Caco-2 (cell line): ENCODE measurements at regions not wholly inside any gene's neighbourhood (a gene's known extent, or its start where the extent isn't known, plus 50 kb on each side); places are given as distances from the start of the nearest gene placed in this dataset.

Experiments
- BruUV-seq: library from RNA; stranded (reverse); fragments of 400-500 nt; replicated peaks from 2 replicates; lab custom pipeline; 2021; lab: Mats Ljungman, UMichigan
- CTCF ChIA-PET: fragments of 300-600 bp; sonication (Branson Sonifier 250); formaldehyde crosslinking; loops from one replicate; lab custom pipeline; 2022; ENCODE audit warnings: antibody characterized with exemption; lab: Charles Lee
- POLR2A ChIA-PET: fragments of 300-600 bp; sonication (Branson Sonifier 250); formaldehyde crosslinking; loops from one replicate; lab custom pipeline; 2022; ENCODE audit warnings: antibody characterized with exemption; lab: Charles Lee
- DNase-seq, 2 experiments: peaks; one replicate each; pipeline versions ENCODE4 v3.0.0 to v3.0.0-alpha.2; 2020 to 2022
- H3K27me3 ChIP-seq: replicated peaks from 2 replicates; pipeline ENCODE4 v1.6.0; 2011; ENCODE audit warnings: low read length; ENCODE audit not compliant: control insufficient read depth, insufficient read depth
- H3K36me3 ChIP-seq: 2 replicates; pipeline ENCODE4 v1.5.1; 2011; ENCODE audit warnings: low read length; ENCODE audit not compliant: control insufficient read depth, insufficient read depth
- H3K4me1 ChIP-seq: fragments of 250-450 bp; sonication (Bioruptor Pico); 2 replicates; pipeline ENCODE4 v1.5.1; 2020; ENCODE audit warnings: mild to moderate bottlenecking
- H3K4me3 ChIP-seq: 2 replicates; pipeline ENCODE4 v1.5.1; 2011; ENCODE audit warnings: low read depth, mild to moderate bottlenecking, control low read depth, low read length
- H3K9me3 ChIP-seq: fragments of 250-450 bp; sonication (Bioruptor Pico); 2 replicates; pipeline ENCODE4 v1.5.1; 2020; ENCODE audit warnings: mild to moderate bottlenecking, moderate library complexity
- H3K27ac Mint-ChIP-seq: one replicate; pipeline ENCODE4 v1.8.0; 2022; ENCODE audit warnings: mixed read lengths; ENCODE audit not compliant: unreplicated experiment
- H3K27me3 Mint-ChIP-seq: one replicate; pipeline ENCODE4 v1.8.0; 2022; ENCODE audit warnings: mixed read lengths; ENCODE audit not compliant: insufficient read depth, unreplicated experiment
- H3K36me3 Mint-ChIP-seq: one replicate; pipeline ENCODE4 v1.8.0; 2022; ENCODE audit warnings: mild to moderate bottlenecking, mixed read lengths; ENCODE audit not compliant: insufficient read depth, unreplicated experiment
- H3K4me1 Mint-ChIP-seq: one replicate; pipeline ENCODE4 v1.8.0; 2022; ENCODE audit warnings: low read depth, mixed read lengths; ENCODE audit not compliant: unreplicated experiment
- H3K4me3 Mint-ChIP-seq: one replicate; pipeline ENCODE4 v1.8.0; 2022; ENCODE audit warnings: mild to moderate bottlenecking, moderate library complexity, mixed read lengths; ENCODE audit not compliant: unreplicated experiment
- H3K9me3 Mint-ChIP-seq: one replicate; pipeline ENCODE4 v1.8.0; 2022; ENCODE audit warnings: mixed read lengths; ENCODE audit not compliant: unreplicated experiment
- CTCF ChIP-seq, 2 experiments: fragments of 200-600 bp in 1 of 2; IDR thresholded peaks; 1 replicate in 1 of 2; 2 replicates in 1 of 2; pipeline versions ENCODE4 v1.5.1 to v1.8.0; 2011 to 2022; ENCODE audit warnings: antibody characterized with exemption in 1 of 2, control low read depth in 1 of 2, inconsistent platforms in 1 of 2, low read depth in 1 of 2, low read length in 1 of 2, mild to moderate bottlenecking in 1 of 2, moderate library complexity in 1 of 2; ENCODE audit not compliant: insufficient read depth in 1 of 2, severe bottlenecking in 1 of 2, unreplicated experiment in 1 of 2
- intact Hi-C: fragments of 100-400 bp; cut with micrococcal nuclease; formaldehyde crosslinking; loops from one replicate; pipeline ENCODE4 v1.10.0; 2022; ENCODE audit not compliant: unreplicated experiment

DNA sequence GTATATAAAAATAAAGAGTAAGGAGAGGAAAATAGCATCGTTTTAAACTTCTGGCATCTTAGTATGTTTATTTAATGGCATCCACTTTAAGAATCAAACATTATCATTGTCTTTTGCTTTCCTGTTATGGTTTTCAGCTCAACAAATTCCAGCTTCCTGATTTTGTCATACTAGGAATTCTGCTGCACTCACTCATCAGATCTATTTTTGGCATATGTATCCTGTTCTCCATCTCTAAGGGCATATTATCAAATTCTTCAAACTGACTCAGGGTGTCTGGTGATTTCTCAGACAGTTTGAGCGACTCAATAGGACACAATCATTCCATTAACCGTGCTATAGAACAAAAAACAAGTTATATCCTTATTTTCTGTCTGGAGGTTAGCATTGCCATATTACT, 248.5 kb upstream of the DIAPH2 start:
- intact Hi-C loops: no loop called here
- H3K9me3 ChIP-seq: no peaks in the 10 kb centered on the region
- no peak overlapping the region for H3K4me3 ChIP-seq
- H3K36me3 ChIP-seq: no peaks in the 10 kb centered on the region
- peaks cover 4% of the 10 kb centered on the region for H3K4me1 Mint-ChIP-seq
- H3K27me3 Mint-ChIP-seq: no peaks in the 10 kb centered on the region
- no peaks in the 10 kb centered on the region for H3K36me3 Mint-ChIP-seq
- H3K27ac Mint-ChIP-seq: no peak overlapping the region
- ChIA-PET CTCF (no interaction called here), POLR2A (no interaction called here)
- peaks cover 8% of the 10 kb centered on the region for H3K4me1 ChIP-seq
- no peak overlapping the region for H3K4me3 Mint-ChIP-seq
- no peak for DNase-seq
- TF ChIP-seq CTCF (IDR thresholded peaks at IDR 0.05; ENCODE audit: insufficient read depth in 1 of 2, low read depth in 1 of 2, low read length in 1 of 2, severe bottlenecking in 1 of 2, unreplicated experiment in 1 of 2): no peak
- no peaks in the 10 kb centered on the region for H3K9me3 Mint-ChIP-seq
- H3K27me3 ChIP-seq: no peaks in the 10 kb centered on the region
- no TSS peak for BruUV-seq

- Histone ChIP-seq H3K36me3 (no peaks in the 10 kb centered on the region), H3K9me3 (no peaks in the 10 kb centered on the region), H3K4me1 (peaks cover 9% of the 10 kb centered on the region), H3K27me3 (no peaks in the 10 kb centered on the region), H3K4me3 (no peak overlapping the region)
- intact Hi-C loops: no loop called here
- H3K4me1 Mint-ChIP-seq: peaks cover 9% of the 10 kb centered on the region
- H3K27ac Mint-ChIP-seq: no peak overlapping the region
- DNase-seq: no peak
- no peaks in the 10 kb centered on the region for H3K9me3 Mint-ChIP-seq
- H3K36me3 Mint-ChIP-seq: no peaks in the 10 kb centered on the region
- no peak for TF ChIP-seq CTCF (IDR thresholded peaks at IDR 0.05; ENCODE audit: insufficient read depth in 1 of 2, low read depth in 1 of 2, low read length in 1 of 2, severe bottlenecking in 1 of 2, unreplicated experiment in 1 of 2)
- H3K27me3 Mint-ChIP-seq: no peaks in the 10 kb centered on the region
- H3K4me3 Mint-ChIP-seq: no peak overlapping the region
- ChIA-PET POLR2A (no interaction called here), CTCF (no interaction called here)
- BruUV-seq: no TSS peak
Measured at GRCh38 chrX:96438803-96439202, 245.8 kb upstream of the DIAPH2 start.

- no peak overlapping the region for H3K4me3 ChIP-seq
- no peaks in the 10 kb centered on the region for H3K9me3 ChIP-seq
- H3K36me3 Mint-ChIP-seq: no peaks in the 10 kb centered on the region
- peaks cover 13% of the 10 kb centered on the region for H3K4me1 ChIP-seq
- H3K36me3 ChIP-seq: no peaks in the 10 kb centered on the region
- CTCF ChIA-PET: no interaction called here
- no peaks in the 10 kb centered on the region for H3K9me3 Mint-ChIP-seq
- no TSS peak for BruUV-seq
- H3K4me3 Mint-ChIP-seq: no peak overlapping the region
- POLR2A ChIA-PET: no interaction called here
- intact Hi-C loops: loop anchor here (5.0 kb wide), 1 partner anchor 34 kb away; no protein-coding TSS in a partner anchor
- peaks cover 9% of the 10 kb centered on the region for H3K4me1 Mint-ChIP-seq
- no peak for DNase-seq
- no peak for TF ChIP-seq CTCF (IDR thresholded peaks at IDR 0.05; ENCODE audit: insufficient read depth in 1 of 2, low read depth in 1 of 2, low read length in 1 of 2, severe bottlenecking in 1 of 2, unreplicated experiment in 1 of 2)
- H3K27me3 Mint-ChIP-seq: no peaks in the 10 kb centered on the region
- peak overlapping the region; percentile 42 for H3K27ac Mint-ChIP-seq
- no peaks in the 10 kb centered on the region for H3K27me3 ChIP-seq
Measured at GRCh38 chrX:96440941-96441340, 243.7 kb upstream of the DIAPH2 start.
